Lung (tissue), 11 donors: ENCODE measurements at regions not wholly inside any gene's neighbourhood (a gene's known extent, or its start where the extent isn't known, plus 50 kb on each side); places are given as distances from the start of the nearest gene placed in this dataset.

Source experiments
- ATAC-seq: fragments of 200-7000 bp; cut with Tn5 transposase; one replicate; pipeline ENCODE4 v1.9.1; 2020; ENCODE audit warnings: moderate number of reproducible peaks; ENCODE audit not compliant: insufficient read depth, low FRiP score
- DNase-seq, 3 donors: peaks; one replicate each; pipeline ENCODE4 v3.0.0-alpha.2; 2013 to 2017
- H3K27ac ChIP-seq, 2 donors: one replicate each; pipeline ENCODE4 v1.5.1; 2013; ENCODE audit warnings: mild to moderate bottlenecking in 2 of 2, moderate library complexity in 2 of 2, control low read depth in 1 of 2, inconsistent platforms in 1 of 2, low read depth in 1 of 2, low read length in 1 of 2
- H3K27me3 ChIP-seq, 3 donors: one replicate each; pipeline ENCODE4 v1.5.1; 2013; ENCODE audit warnings: low read length in 2 of 3; ENCODE audit not compliant: control insufficient read depth in 3 of 3, insufficient read depth in 3 of 3
- H3K36me3 ChIP-seq, 4 donors: one replicate each; pipeline ENCODE4 v1.5.1; 2013; ENCODE audit warnings: low read length in 4 of 4, mild to moderate bottlenecking in 1 of 4, moderate library complexity in 1 of 4; ENCODE audit not compliant: control insufficient read depth in 4 of 4, insufficient read depth in 4 of 4
- H3K4me1 ChIP-seq, 5 donors: one replicate each; pipeline ENCODE4 v1.5.1; 2013; ENCODE audit warnings: low read length in 5 of 5, mild to moderate bottlenecking in 2 of 5, moderate library complexity in 1 of 5; ENCODE audit not compliant: control insufficient read depth in 5 of 5, insufficient read depth in 5 of 5
- H3K4me3 ChIP-seq: one replicate; pipeline ENCODE4 v1.5.1; 2013; ENCODE audit warnings: mild to moderate bottlenecking, control low read depth, moderate library complexity
- H3K9ac ChIP-seq, 2 donors: one replicate each; pipeline ENCODE4 v1.5.1; 2013; ENCODE audit warnings: low read length in 2 of 2, control low read depth in 1 of 2; ENCODE audit not compliant: insufficient read depth in 1 of 2
- H3K9me3 ChIP-seq, 4 donors: one replicate each; pipeline ENCODE4 v1.5.1; 2013; ENCODE audit warnings: low read length in 3 of 4, mild to moderate bottlenecking in 1 of 4, moderate library complexity in 1 of 4; ENCODE audit not compliant: control insufficient read depth in 4 of 4, insufficient read depth in 3 of 4
- WGBS, 2 donors: extraction: QIAGEN DNeasy Blood & Tissue Kit; methylation state at CpG; one replicate each; pipeline ENCODE4 v1.1.7; 2013; 5-methylcytosine and 5-hydroxymethylcytosine counted together
- TF ChIP-seq, protein P1 (sequence below): IDR thresholded peaks from 2 replicates; pipeline ENCODE4 v1.5.1; 2012; ENCODE audit warnings: mild to moderate bottlenecking; ENCODE audit errors: control extremely low read depth, extremely low read depth
- donor health status: control.
- donor health status: control.
- donor health status: Bipolar disorder and iron deficiency.
- donor health status: healthy.
- donor health status: DM: yes; HTN: yes; CAD: no.

DNA sequence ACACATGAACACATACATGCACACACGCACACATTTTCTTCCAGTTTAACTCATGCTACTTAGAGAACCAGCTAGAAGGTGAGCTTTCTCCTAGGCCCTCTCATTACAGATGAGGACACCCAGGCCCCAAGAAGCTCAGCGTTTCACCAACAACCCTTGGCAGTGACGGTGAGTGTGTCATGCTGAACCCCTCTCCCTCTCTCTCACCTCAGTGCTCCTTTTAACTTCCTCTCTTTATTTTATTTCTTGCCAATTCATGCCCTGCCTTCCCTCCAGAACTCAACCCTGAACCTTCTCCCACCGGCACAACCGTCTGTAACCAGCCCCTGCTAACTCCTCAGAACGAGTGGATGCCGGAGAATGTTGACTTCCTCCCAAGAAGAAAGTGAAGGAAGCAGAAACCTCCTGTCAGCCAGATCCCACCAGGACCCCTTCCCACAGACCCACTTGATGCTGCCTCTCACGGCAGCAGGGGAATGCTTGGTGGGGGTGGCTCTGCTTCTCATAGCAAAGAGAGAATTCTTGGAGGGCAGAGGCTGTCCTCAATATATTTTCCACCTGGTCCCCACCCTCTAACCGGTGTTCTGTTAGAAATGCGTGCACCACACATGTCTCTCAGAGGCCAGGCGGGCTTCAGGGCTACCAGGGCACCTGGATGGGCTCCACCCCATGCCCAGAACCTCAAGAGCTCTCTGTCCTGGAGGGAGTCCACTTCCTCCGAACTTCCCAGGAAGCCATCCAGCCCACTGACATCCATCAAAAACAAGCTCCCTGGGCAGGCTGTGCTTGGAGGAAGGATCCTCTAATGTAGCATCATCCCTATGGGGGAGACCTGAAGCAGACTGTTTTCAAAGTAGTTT is 134.0 kb downstream of the TOMM20 start:
- Histone ChIP-seq H3K4me1 (peaks cover 5 to 16% (median 11%) of the 10 kb centered on the region in 5 donors), H3K9ac (no peak overlapping the region), H3K36me3 (no peaks in the 10 kb centered on the region), H3K4me3 (no peak overlapping the region), H3K27ac (no peak overlapping the region), H3K27me3 (no peaks in the 10 kb centered on the region), H3K9me3 (no peaks in the 10 kb centered on the region)
- TF ChIP-seq, protein P1, sequence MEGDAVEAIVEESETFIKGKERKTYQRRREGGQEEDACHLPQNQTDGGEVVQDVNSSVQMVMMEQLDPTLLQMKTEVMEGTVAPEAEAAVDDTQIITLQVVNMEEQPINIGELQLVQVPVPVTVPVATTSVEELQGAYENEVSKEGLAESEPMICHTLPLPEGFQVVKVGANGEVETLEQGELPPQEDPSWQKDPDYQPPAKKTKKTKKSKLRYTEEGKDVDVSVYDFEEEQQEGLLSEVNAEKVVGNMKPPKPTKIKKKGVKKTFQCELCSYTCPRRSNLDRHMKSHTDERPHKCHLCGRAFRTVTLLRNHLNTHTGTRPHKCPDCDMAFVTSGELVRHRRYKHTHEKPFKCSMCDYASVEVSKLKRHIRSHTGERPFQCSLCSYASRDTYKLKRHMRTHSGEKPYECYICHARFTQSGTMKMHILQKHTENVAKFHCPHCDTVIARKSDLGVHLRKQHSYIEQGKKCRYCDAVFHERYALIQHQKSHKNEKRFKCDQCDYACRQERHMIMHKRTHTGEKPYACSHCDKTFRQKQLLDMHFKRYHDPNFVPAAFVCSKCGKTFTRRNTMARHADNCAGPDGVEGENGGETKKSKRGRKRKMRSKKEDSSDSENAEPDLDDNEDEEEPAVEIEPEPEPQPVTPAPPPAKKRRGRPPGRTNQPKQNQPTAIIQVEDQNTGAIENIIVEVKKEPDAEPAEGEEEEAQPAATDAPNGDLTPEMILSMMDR = no peak
- DNase-seq = no peak
- ATAC-seq = no peak
- 53 to 65% methylated on average over 12 of the region's 12 CpGs for WGBS, 2 donors

DNA sequence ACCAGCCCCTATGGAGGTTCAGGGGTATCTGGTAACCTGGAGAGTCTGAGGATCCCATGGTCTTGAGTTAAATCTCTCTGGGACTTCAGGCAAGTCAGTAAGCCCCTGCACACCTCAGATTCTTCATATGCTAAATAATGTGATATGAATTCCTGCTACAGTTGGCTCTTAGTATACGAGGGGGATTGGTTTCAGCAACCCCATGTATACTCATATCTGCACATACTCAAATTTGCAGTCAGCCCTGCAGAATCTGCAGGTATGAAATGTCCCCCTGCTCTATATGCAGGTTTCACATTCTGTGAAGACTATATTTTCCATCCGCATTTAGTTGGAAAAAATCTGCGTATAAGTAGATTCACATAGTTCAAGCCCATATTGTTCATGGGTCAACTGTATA is 136.6 kb downstream of the TOMM20 start:
- Histone ChIP-seq H3K9me3 (no peaks in the 10 kb centered on the region), H3K36me3 (no peaks in the 10 kb centered on the region), H3K27me3 (no peaks in the 10 kb centered on the region), H3K27ac (no peak overlapping the region), H3K4me1 (peaks cover 4 to 15% (median 9%) of the 10 kb centered on the region in 5 donors), H3K9ac (no peak overlapping the region), H3K4me3 (no peak overlapping the region)
- TF ChIP-seq, protein P1 = no peak
- ATAC-seq (no peak), DNase-seq (no peak)
- 92 to 99% methylated on average over 3 of the region's 3 CpGs for WGBS, 2 donors

DNA sequence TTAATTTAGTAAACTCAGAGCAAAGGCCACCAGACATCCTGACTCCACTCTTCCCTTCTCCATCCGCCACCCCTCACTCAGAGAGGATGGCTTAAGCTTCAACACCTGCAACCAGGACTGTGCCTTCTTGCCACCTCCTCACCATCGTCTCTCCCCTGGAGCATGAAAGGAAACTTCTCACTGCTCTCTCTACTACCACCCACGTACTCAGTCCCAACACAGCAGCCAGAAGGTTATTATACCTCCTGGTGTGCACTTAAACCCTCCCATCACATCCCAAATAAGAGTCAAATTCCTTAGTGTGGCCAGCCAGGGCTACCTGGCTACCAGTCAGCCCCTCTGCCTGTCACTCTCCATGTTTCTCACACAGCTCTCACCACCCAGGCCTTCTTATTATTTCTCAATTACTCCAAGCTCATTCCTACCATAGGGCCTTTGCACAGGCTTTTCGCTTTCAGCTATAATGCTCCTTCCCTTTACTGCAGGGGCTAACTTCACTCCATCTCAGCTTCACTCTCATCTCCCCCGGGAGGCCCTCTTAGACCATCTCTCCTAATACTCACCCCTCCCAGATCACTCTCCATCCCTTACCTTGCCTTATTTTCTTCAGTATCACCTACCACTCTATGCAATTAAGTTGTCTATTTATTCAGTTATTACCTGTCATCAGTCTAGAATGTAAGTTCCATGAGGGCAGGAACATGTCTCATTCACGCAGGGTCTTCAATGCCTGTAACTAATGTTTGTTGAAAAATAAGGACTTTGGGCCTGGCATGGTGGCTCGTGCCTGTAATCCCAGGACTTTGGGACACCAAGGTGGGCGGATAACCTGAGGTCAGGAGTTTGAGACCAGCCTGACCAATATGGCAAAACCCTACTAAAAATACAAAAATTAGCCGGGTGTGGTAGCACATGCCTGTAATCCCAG is 137.5 kb downstream of the TOMM20 start:
- Histone ChIP-seq H3K4me1 (peaks cover 3 to 20% (median 11%) of the 10 kb centered on the region in 5 donors), H3K27ac (no peak overlapping the region), H3K36me3 (no peaks in the 10 kb centered on the region), H3K27me3 (no peaks in the 10 kb centered on the region), H3K9me3 (no peaks in the 10 kb centered on the region), H3K4me3 (no peak overlapping the region), H3K9ac (no peak overlapping the region)
- WGBS, 2 donors = 96% methylated on average over 9 of the region's 9 CpGs
- DNase-seq (no peak), ATAC-seq (no peak)
- TF ChIP-seq, protein P1 = no peak
